GM12892 (cell line): ENCODE measurements at regions not wholly inside any gene's neighbourhood (a gene's known extent, or its start where the extent isn't known, plus 50 kb on each side); places are given as distances from the start of the nearest gene placed in this dataset.

Experiments
- DNase-seq: peaks from one replicate; pipeline ENCODE4 v3.0.0; 2011; ENCODE audit not compliant: insufficient read length
- FAIRE-seq: peaks from 2 replicates; lab custom pipeline; 2011; peaks lifted over from hg19 to GRCh38; lab: Jason Lieb, UNC
- POLR2A ChIP-seq: IDR thresholded peaks from 2 replicates; pipeline ENCODE4 v1.6.1; 2011; ENCODE audit warnings: low read depth, low read length, control low read depth
- POLR2AphosphoS5 ChIP-seq: IDR thresholded peaks from 2 replicates; pipeline ENCODE4 v1.6.1; 2011; ENCODE audit warnings: low read depth, low read length, control low read depth
- TAF1 ChIP-seq: IDR thresholded peaks from 2 replicates; pipeline ENCODE4 v1.6.1; 2011; ENCODE audit warnings: low read depth, mild to moderate bottlenecking, control low read depth, low read length, borderline replicate concordance

- FAIRE-seq (no peak), DNase-seq (no peak)
- no peak for TF ChIP-seq POLR2AphosphoS5
- no peak for TF ChIP-seq POLR2A
- TF ChIP-seq TAF1 = no peak
Measured at GRCh38 chrX:66328950-66329596, 165.0 kb downstream of the HEPH start.

- FAIRE-seq = no peak
- no peak for DNase-seq
- TF ChIP-seq TAF1 (no peak), POLR2A (no peak), POLR2AphosphoS5 (no peak)
Measured at GRCh38 chrX:66360894-66361293, 196.8 kb downstream of the HEPH start.

- no peak for DNase-seq
- TF ChIP-seq POLR2A (no peak), TAF1 (no peak), POLR2AphosphoS5 (no peak)
- FAIRE-seq = no peak
Measured at GRCh38 chrX:66384722-66385121, 220.7 kb downstream of the HEPH start.

- TF ChIP-seq POLR2A (no peak), POLR2AphosphoS5 (no peak), TAF1 (no peak)
- peak; percentile 61 for FAIRE-seq
- no peak for DNase-seq
Measured at GRCh38 chrX:66399273-66399672, 235.2 kb downstream of the HEPH start.

- no peak for FAIRE-seq
- no peak for TF ChIP-seq POLR2A
- TF ChIP-seq TAF1 = no peak
- TF ChIP-seq POLR2AphosphoS5 = no peak
- no peak for DNase-seq
Measured at GRCh38 chrX:66402165-66402564, 236.7 kb downstream of the EDA2R start.

GRCh38 chrX:66408507-66408906, 230.4 kb downstream of the EDA2R start:
- no peak for FAIRE-seq
- TF ChIP-seq TAF1 (no peak), POLR2A (no peak), POLR2AphosphoS5 (no peak)
- DNase-seq = no peak

GRCh38 chrX:66410806-66411205, 228.1 kb downstream of the EDA2R start:
- DNase-seq = no peak
- TF ChIP-seq POLR2A (no peak), POLR2AphosphoS5 (no peak), TAF1 (no peak)

More at GRCh38 chrX:66410806-66411205, 228.1 kb downstream of the EDA2R start:
- no peak for FAIRE-seq
